HEK293T (cell line): ENCODE measurements at regions not wholly inside any gene's neighbourhood (a gene's known extent, or its start where the extent isn't known, plus 50 kb on each side); places are given as distances from the start of the nearest gene placed in this dataset.

Experiments
- CTCF ChIA-PET: fragments of 350-600 bp; formaldehyde crosslinking; extraction: SDS; loops from one replicate; lab custom pipeline; 2021; ENCODE audit warnings: antibody characterized with exemption, inconsistent platforms; lab: Yijun Ruan, JAX
- POLR2A ChIA-PET: fragments of 350-600 bp; formaldehyde crosslinking; extraction: SDS; loops from one replicate; lab custom pipeline; 2020; ENCODE audit warnings: antibody characterized with exemption, inconsistent platforms; lab: Yijun Ruan, JAX
- DNase-seq: peaks from one replicate; pipeline ENCODE4 v3.0.0; 2012; ENCODE audit warnings: mixed read lengths; ENCODE audit errors: extremely low spot score
- ARNT ChIP-seq: fragments of 450-650 bp; IDR thresholded peaks from 2 replicates; pipeline ENCODE4 v1.6.1; 2017; ENCODE audit warnings: mild to moderate bottlenecking
- BHLHE40 ChIP-seq: fragments of 450-650 bp; IDR thresholded peaks from 2 replicates; pipeline ENCODE4 v1.6.1; 2016; ENCODE audit warnings: mild to moderate bottlenecking, moderate library complexity, borderline replicate concordance
- CTBP1 ChIP-seq: fragments of 450-650 bp; IDR thresholded peaks from 2 replicates; pipeline ENCODE4 v1.6.1; 2016; ENCODE audit warnings: borderline replicate concordance
- ELF4 ChIP-seq: fragments of 450-650 bp; IDR thresholded peaks from 2 replicates; pipeline ENCODE4 v1.6.1; 2017; ENCODE audit warnings: antibody characterized with exemption
- FOXA1 ChIP-seq: fragments of 450-650 bp; IDR thresholded peaks from 2 replicates; pipeline ENCODE4 v1.6.1; 2016; ENCODE audit warnings: mild to moderate bottlenecking
- FOXK2 ChIP-seq: fragments of 450-650 bp; IDR thresholded peaks from 2 replicates; pipeline ENCODE4 v1.6.1; 2016; ENCODE audit warnings: mild to moderate bottlenecking
- FOXM1 ChIP-seq: fragments of 450-650 bp; IDR thresholded peaks from 2 replicates; pipeline ENCODE4 v1.6.1; 2017; ENCODE audit warnings: mild to moderate bottlenecking, borderline replicate concordance
- HDGF ChIP-seq: fragments of 450-650 bp; IDR thresholded peaks from 2 replicates; pipeline ENCODE4 v1.6.1; 2017; ENCODE audit warnings: antibody characterized with exemption, borderline replicate concordance
- L3MBTL2 ChIP-seq: fragments of 450-650 bp; conservative IDR thresholded peaks from 2 replicates; pipeline ENCODE4 v1.6.1; 2016; ENCODE audit warnings: mild to moderate bottlenecking
- LEF1 ChIP-seq: fragments of 450-650 bp; IDR thresholded peaks from 2 replicates; pipeline ENCODE4 v1.6.1; 2017; ENCODE audit warnings: mild to moderate bottlenecking, borderline replicate concordance
- NFRKB ChIP-seq: fragments of 450-650 bp; IDR thresholded peaks from 2 replicates; pipeline ENCODE4 v1.6.1; 2016; ENCODE audit warnings: mild to moderate bottlenecking, moderate library complexity
- SP1 ChIP-seq: fragments of 450-650 bp; IDR thresholded peaks from 2 replicates; pipeline ENCODE4 v1.6.1; 2017
- SUZ12 ChIP-seq: fragments of 450-650 bp; IDR thresholded peaks from 2 replicates; pipeline ENCODE4 v1.6.1; 2016; ENCODE audit warnings: mild to moderate bottlenecking
- TARDBP ChIP-seq: fragments of 450-650 bp; IDR thresholded peaks from 2 replicates; pipeline ENCODE4 v1.6.1; 2016
- ZNF384 ChIP-seq: fragments of 450-650 bp; IDR thresholded peaks from 2 replicates; pipeline ENCODE4 v1.6.1; 2016
- TF ChIP-seq, protein P1 (sequence below): fragments of 450-650 bp; IDR thresholded peaks from 2 replicates; pipeline ENCODE4 v1.6.1; 2016

DNA sequence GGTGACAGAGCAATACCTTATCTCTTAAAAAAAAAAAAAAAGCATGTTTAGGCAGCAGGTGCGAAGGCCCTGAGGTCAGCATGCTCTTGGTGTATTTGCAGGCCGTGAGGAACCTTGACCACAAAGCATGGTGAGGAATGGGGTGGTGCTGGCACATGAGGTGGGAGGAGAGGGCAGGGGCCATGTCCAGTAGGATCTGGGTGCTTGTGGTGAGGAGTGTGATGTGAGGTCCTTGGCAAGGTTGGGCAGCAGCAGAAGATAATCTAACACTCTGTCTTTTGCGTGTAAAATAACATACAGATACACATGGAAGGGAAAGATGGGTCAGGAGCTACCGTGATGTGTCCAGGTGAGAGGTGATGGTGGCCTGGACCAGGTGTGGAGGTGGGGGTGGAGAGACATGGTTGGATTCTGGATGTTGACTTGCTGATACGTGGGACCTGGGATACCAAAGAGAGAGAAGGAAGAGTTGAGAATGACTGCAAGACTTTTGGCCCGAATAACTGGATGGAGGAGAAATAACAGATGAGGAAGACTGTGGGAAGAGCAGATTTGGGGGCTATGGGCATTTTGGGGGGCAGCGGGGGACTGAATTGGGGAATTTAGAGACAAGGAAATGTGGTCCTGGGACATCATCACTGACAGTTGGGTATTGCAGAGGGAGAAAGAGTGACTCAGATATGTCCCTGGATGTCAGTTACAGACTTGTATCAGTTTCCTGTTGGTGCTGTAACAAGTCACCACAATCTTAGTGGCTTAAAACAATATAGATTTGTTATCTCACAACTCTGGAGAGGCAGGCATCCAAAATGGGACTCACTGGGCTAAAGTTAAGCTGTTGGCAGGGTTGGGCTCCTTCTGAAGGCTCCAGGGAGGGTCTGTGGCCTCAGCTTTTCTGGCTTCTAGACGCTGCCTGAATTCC, 274.9 kb downstream of the HAPSTR1 start:
- ChIA-PET POLR2A (no interaction called here), CTCF (no interaction called here)
- TF ChIP-seq ELF4: no peak
- DNase-seq: no peak

DNA sequence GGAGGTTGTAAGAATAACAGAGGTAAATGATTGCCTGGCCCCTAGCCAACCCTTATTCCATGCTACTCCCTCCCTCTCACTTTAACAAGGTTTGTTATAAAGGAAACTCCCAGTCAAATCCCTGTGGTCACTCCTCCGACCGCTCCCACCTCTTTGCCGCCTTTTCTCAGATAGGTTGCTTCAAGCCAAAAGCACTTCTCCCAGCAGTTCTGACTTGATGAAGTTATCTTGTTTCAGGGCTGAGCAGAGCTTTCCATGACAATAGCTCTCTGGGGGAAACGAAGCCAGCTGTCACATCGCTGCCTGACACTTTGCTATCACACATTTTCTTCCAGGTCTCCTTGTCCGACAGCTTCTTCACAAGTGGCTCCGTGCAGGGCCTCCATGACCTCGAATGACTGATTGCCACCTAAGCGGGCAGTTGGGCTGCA, 278.6 kb downstream of the HAPSTR1 start:
- no peak for TF ChIP-seq FOXM1
- TF ChIP-seq ELF4: no peak
- TF ChIP-seq SUZ12: no peak
- TF ChIP-seq FOXA1: no peak
- TF ChIP-seq CTBP1: no peak
- TF ChIP-seq ZNF384: no peak
- TF ChIP-seq LEF1: no peak
- no peak for DNase-seq
- ChIA-PET POLR2A (no interaction called here), CTCF (interaction anchor here (0.6 kb wide), 1 partner anchor 830 kb away, joined by 3 read pairs; no protein-coding TSS in a partner anchor)

DNA sequence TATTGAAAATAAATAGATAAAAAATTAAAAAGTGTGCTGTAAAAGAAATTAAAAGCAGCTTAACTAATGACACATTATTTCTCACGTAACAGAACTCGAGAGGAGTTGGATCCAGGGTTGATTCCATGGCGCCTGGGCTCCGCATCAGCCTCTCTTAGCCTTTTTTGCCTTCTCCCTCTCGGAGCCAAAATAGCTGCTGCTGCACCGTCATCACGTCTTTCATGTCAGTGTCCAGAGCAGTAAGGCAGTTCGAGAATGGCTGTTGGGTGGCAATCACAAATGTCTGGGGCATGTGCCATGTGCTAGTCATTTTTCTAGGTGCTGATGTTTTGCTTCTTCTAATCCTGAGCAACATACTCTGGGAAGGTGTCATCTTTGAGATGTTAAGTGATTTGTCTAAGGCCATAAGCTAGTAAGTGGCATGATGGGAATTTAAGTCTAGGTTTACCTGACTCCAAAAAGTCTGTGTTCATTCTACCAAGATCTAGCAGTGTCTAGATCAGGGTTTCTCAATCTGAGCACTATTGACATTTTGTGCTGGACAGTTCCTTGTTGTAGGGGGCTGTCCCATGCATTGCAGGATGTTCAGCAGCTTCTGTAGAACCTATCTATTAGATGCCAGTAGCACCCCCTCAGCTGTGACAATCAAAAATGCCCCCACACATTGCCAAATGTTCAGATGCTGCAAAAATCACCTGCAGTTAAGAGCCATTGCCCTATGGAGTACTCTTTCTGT, 280.4 kb downstream of the HAPSTR1 start:
- POLR2A ChIA-PET: no interaction called here
- CTCF ChIA-PET: interaction anchor here (0.6 kb wide), 2 partner anchors 238 to 696 kb away, joined by 3 read pairs; no protein-coding TSS in a partner anchor
- no peak for TF ChIP-seq SUZ12
- TF ChIP-seq, protein P1, sequence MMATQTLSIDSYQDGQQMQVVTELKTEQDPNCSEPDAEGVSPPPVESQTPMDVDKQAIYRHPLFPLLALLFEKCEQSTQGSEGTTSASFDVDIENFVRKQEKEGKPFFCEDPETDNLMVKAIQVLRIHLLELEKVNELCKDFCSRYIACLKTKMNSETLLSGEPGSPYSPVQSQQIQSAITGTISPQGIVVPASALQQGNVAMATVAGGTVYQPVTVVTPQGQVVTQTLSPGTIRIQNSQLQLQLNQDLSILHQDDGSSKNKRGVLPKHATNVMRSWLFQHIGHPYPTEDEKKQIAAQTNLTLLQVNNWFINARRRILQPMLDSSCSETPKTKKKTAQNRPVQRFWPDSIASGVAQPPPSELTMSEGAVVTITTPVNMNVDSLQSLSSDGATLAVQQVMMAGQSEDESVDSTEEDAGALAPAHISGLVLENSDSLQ: no peak
- no peak for TF ChIP-seq SP1
- no peak for TF ChIP-seq CTBP1
- no peak for TF ChIP-seq ZNF384
- no peak for TF ChIP-seq LEF1
- no peak for TF ChIP-seq FOXA1
- no peak for TF ChIP-seq NFRKB

DNA sequence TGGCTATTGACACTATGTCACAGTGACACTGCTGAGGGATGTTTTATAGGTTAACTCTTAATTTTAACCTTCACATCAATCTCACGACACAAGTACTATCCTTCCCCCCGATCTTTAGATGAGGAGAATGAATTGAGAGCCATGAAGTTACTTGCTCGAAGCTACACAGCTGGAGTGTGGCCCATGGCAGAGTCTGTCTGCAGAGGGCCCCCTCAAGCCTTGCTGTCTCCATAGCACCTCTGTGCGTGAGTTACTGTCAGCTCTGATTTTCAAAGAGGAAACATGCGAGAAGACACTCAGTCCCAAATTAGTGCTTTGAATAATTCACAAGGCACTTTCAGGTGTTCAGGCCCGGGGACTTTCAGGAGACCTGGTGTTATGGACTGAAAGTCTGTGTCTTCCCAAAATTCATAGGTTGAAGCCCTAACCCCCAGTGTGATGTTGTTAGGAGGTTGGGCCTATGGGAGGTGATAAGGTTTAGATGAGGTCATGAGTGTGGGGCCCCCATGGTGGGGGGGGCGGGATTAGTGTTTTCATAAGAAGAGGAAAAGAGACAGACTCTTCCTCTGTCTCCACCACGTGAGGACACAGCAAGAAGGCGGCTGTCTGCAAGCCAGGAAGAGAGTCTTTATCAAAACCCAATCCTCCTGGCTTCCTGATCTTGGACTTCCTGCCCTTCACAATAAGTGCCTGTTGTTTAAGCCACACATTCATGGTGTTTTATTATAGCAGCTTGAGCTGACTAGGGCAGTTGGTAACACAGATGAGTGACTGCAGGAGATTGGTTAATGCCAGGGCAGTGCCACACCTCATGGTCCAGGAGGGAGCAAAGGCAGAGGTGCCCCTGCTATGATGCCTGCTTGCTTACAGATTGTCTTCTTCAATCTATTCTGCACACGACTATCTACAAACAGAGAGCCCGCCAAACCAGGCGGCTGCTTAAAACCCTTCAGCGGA, 281.8 kb downstream of the HAPSTR1 start:
- POLR2A ChIA-PET: no interaction called here
- no peak for DNase-seq
- TF ChIP-seq ARNT: no peak
- TF ChIP-seq SP1: no peak
- TF ChIP-seq SUZ12: no peak
- TF ChIP-seq CTBP1: no peak
- no peak for TF ChIP-seq NFRKB
- TF ChIP-seq FOXM1: no peak
- no peak for TF ChIP-seq ELF4
- no peak for TF ChIP-seq ZNF384
- TF ChIP-seq BHLHE40: no peak
- TF ChIP-seq, protein P1: no peak
- TF ChIP-seq FOXK2: no peak
- TF ChIP-seq L3MBTL2: no peak
- TF ChIP-seq FOXA1: no peak
- CTCF ChIA-PET: interaction anchor here (0.6 kb wide), 1 partner anchor 697 kb away, joined by 3 read pairs; no protein-coding TSS in a partner anchor

More for the DNA sequence above, 280.4 kb downstream of the HAPSTR1 start:
- DNase-seq: no peak

DNA sequence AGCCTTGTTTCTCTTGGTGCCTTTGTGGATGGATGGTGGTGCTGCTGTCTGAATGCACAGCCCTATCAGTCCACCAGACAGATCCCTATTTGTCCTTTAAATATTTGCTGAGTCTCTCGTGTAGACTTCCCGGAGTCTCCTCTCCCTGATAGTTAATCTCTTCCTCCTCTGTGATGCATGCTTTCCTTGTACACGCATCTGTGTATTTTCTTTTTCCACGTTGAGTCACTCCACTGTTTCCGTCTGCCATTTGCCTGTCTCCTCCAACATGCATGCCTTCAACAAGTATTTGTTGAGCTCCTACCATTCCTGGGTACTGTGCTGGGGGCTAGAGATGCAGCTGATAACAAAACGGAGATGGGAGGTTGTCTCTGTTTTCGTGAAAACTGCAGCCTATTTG, 282.6 kb downstream of the HAPSTR1 start:
- POLR2A ChIA-PET: no interaction called here
- no peak for DNase-seq
- CTCF ChIA-PET: no interaction called here
- TF ChIP-seq FOXA1 (no peak), ZNF384 (no peak), SUZ12 (no peak), HDGF (no peak), NFRKB (no peak), TARDBP (no peak), L3MBTL2 (no peak), BHLHE40 (no peak), FOXK2 (no peak), CTBP1 (no peak), LEF1 (no peak), FOXM1 (no peak), ARNT (no peak), ELF4 (no peak), SP1 (no peak)
- TF ChIP-seq, protein P1: no peak

DNA sequence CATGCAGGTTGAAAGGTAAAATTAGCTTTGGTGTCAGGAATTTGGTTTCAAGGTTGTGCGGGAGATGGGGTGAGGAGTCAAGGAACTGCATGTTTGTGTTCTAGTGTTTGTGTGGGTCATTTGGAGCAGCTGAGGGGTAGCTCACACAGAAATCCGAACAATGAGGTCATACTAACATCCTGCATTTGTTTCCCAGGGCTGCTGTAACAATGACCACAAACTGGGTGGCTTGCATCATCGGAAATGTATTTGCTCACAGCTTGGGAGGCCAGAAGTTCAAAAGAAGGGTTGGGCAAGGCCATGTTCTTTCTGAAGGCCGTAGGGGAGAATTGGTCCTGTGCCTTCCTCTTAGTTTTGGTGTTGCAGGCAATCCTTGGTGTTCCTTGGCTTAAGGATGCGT, 287.4 kb downstream of the HAPSTR1 start:
- POLR2A ChIA-PET: no interaction called here
- TF ChIP-seq L3MBTL2 (no peak), FOXA1 (no peak), BHLHE40 (no peak), ELF4 (no peak), SP1 (no peak), LEF1 (no peak), SUZ12 (no peak), NFRKB (no peak), FOXM1 (no peak), HDGF (no peak), CTBP1 (no peak), ZNF384 (no peak), ARNT (no peak), FOXK2 (no peak), TARDBP (no peak)
- TF ChIP-seq, protein P1: no peak
- no peak for DNase-seq
- CTCF ChIA-PET: no interaction called here
